ENCODE measurements at regions not wholly inside any gene's neighbourhood (a gene's known extent, or its start where the extent isn't known, plus 50 kb on each side); places are given as distances from the start of the nearest gene placed in this dataset.

GRCh38 chr1:87508247-87508787, 179.6 kb downstream of the LMO4 start:
- DNase-seq (ENCODE audit: low read depth in 2 of 3, low spot score in 2 of 3) = no peak

- no peak for DNase-seq (ENCODE audit: low read depth in 2 of 3, low spot score in 2 of 3)
These were observed 181.9 kb downstream of the LMO4 start for GRCh38 chr1:87510540-87510939.

- DNase-seq (ENCODE audit: low read depth in 2 of 3, low spot score in 2 of 3) = no peak
These were observed 182.8 kb downstream of the LMO4 start for GRCh38 chr1:87511449-87511848.

- no peak for DNase-seq (ENCODE audit: low read depth in 2 of 3, low spot score in 2 of 3)
These were observed 183.8 kb downstream of the LMO4 start for GRCh38 chr1:87512431-87512830.

- DNase-seq (ENCODE audit: low read depth in 2 of 3, low spot score in 2 of 3) = no peak
These were observed 184.6 kb downstream of the LMO4 start for GRCh38 chr1:87513255-87513654.

GRCh38 chr1:87513966-87514660, 185.4 kb downstream of the LMO4 start:
- DNase-seq (ENCODE audit: low read depth in 2 of 3, low spot score in 2 of 3) = no peak

- no peak for DNase-seq (ENCODE audit: low read depth in 2 of 3, low spot score in 2 of 3)
These were observed 187.1 kb downstream of the LMO4 start for GRCh38 chr1:87515781-87516180.

GRCh38 chr1:87518794-87519193, 190.1 kb downstream of the LMO4 start:
- no peak for DNase-seq (ENCODE audit: low read depth in 2 of 3, low spot score in 2 of 3)

GRCh38 chr1:87521452-87521851, 192.8 kb downstream of the LMO4 start:
- DNase-seq (ENCODE audit: low read depth in 2 of 3, low spot score in 2 of 3) = no peak

GRCh38 chr1:87523466-87523865, 194.8 kb downstream of the LMO4 start:
- DNase-seq (ENCODE audit: low read depth in 2 of 3, low spot score in 2 of 3) = no peak

GRCh38 chr1:87524021-87524754, 195.5 kb downstream of the LMO4 start:
- DNase-seq (ENCODE audit: low read depth in 2 of 3, low spot score in 2 of 3) = no peak

- no peak for DNase-seq (ENCODE audit: low read depth in 2 of 3, low spot score in 2 of 3)
These were observed 200.3 kb downstream of the LMO4 start for GRCh38 chr1:87528754-87529517.

GRCh38 chr1:87530042-87530807, 201.5 kb downstream of the LMO4 start:
- no peak for DNase-seq (ENCODE audit: low read depth in 2 of 3, low spot score in 2 of 3)

- no peak for DNase-seq (ENCODE audit: low read depth in 2 of 3, low spot score in 2 of 3)
These were observed 206.9 kb downstream of the LMO4 start for GRCh38 chr1:87535551-87535950.

GRCh38 chr1:87539147-87539546, 210.5 kb downstream of the LMO4 start:
- DNase-seq (ENCODE audit: low read depth in 2 of 3, low spot score in 2 of 3) = no peak

GRCh38 chr1:87542697-87543096, 214.0 kb downstream of the LMO4 start:
- DNase-seq (ENCODE audit: low read depth in 2 of 3, low spot score in 2 of 3) = no peak

GRCh38 chr1:87549738-87550137, 221.1 kb downstream of the LMO4 start:
- no peak for DNase-seq (ENCODE audit: low read depth in 2 of 3, low spot score in 2 of 3)

GRCh38 chr1:87553511-87553910, 224.8 kb downstream of the LMO4 start:
- no peak for DNase-seq (ENCODE audit: low read depth in 2 of 3, low spot score in 2 of 3)

GRCh38 chr1:87555366-87555765, 226.7 kb downstream of the LMO4 start:
- no peak for DNase-seq (ENCODE audit: low read depth in 2 of 3, low spot score in 2 of 3)

GRCh38 chr1:87556326-87556725, 227.6 kb downstream of the LMO4 start:
- DNase-seq (ENCODE audit: low read depth in 2 of 3, low spot score in 2 of 3) = no peak

- no peak for DNase-seq (ENCODE audit: low read depth in 2 of 3, low spot score in 2 of 3)
These were observed 230.2 kb downstream of the LMO4 start for GRCh38 chr1:87558921-87559320.
